PC-9 (cell line): ENCODE measurements at regions not wholly inside any gene's neighbourhood (a gene's known extent, or its start where the extent isn't known, plus 50 kb on each side); places are given as distances from the start of the nearest gene placed in this dataset.

Experiments used
- CTCF ChIP-seq: fragments of 200-600 bp; sonication (generic); conservative IDR thresholded peaks from 2 replicates; pipeline ENCODE4 v1.6.1; 2017; ENCODE audit warnings: mixed run types, antibody characterized with exemption, mild to moderate bottlenecking, moderate library complexity
- EZH2 ChIP-seq: fragments of 200-600 bp; sonication (generic); IDR thresholded peaks from 2 replicates; pipeline ENCODE4 v1.8.0; 2017; ENCODE audit warnings: antibody characterized with exemption, low read depth

- TF ChIP-seq CTCF (no peak), EZH2 (no peak)
Measured at GRCh38 chr6:145277358-145278086, 457.8 kb downstream of the EPM2A start.
